Ureter (tissue), 1 donor: ENCODE measurements at regions not wholly inside any gene's neighbourhood (a gene's known extent, or its start where the extent isn't known, plus 50 kb on each side); places are given as distances from the start of the nearest gene placed in this dataset.

Experiments used
- DNase-seq: peaks from one replicate; pipeline ENCODE4 v3.0.0-alpha.2; 2020; ENCODE audit warnings: low spot score
- donor health status: DM: yes; HTN: yes; CAD: no.

DNA sequence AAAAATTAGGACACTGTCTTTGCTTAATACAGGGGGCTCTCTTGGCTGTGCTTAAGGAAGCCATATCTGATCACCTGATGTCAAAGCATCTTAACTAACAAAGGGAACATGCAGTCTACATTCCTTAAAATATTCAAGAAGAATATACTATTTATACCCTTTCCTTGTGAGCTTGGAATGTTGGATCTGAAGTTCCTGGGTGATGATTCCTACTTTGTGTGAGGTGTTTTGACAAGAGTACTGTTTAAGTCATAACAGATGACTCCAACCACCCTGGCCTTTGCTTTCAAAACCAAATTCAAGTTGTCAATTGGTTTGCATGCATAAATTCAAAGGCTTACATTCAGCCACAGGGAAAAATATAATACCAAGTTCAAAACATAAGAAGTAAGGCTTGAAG lies 862.7 kb upstream of the SEMA6D start:
- DNase-seq = no peak

DNA sequence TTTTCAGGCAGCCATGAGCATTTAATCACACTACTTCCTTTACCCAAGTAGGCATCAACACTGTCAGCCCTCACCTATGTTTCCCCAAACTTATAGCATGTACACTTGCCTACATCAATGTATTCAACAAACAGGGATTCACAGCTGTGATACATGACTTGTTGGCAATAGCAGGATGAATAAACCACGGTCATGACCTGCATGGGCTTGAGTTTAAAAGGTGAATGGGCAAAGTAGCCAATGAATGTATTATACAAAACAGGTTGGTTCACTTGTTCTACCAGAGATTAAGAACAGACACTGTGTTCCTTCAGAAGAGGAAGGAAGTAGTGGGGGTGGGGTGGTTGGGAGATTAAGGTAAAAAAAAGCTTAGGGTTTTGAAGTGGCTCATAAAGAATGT lies 861.9 kb upstream of the SEMA6D start:
- DNase-seq = no peak

DNA sequence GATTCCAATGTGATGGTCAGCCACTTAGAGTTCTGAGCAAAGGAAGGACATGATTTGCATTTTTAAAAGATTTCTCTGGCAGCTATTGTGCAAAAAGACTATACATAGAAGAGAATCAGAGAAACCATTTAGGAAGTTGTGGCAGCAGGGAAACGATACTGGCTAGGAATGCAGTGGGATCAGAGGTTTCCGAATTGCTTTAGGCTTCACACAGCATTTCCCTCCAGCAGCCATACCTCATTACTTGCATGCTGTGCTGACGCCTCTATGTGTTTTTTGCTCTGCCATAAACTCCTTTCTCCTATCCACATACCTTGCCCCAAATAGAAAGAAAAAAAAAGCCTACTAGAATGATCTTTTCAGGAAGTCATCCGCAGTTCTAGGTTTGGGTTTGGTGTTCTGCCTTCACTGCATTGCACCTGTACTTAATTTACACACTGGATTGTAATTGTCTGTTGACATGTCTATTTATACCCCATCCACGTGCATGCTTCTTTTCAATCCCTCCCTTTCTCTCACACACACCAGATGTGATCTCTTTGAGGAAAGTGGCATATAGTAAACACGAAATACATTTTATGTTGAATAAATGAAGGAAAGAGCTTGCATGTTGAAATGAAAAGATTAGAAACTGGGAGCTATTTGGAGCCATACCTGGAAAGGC lies 860.3 kb upstream of the SEMA6D start:
- DNase-seq = no peak

DNA sequence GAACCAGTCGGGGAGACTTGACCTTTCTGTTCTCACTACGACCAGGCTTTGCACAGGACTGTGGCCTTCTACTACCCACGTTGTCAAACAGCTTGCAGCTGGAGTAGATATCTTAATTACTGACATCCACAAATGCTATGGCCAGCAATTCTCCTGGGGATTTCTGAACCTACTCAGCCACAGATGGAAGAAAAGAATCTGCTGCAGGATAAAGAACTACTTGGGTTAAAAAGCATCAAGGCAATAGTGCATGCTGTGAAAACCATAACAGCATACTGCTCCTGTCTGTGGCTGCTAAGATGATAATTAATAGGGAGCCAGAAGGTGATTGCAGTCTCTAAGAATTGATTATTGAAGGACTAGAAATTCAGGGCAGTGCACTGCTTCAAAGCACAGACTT lies 859.2 kb upstream of the SEMA6D start:
- no peak for DNase-seq

DNA sequence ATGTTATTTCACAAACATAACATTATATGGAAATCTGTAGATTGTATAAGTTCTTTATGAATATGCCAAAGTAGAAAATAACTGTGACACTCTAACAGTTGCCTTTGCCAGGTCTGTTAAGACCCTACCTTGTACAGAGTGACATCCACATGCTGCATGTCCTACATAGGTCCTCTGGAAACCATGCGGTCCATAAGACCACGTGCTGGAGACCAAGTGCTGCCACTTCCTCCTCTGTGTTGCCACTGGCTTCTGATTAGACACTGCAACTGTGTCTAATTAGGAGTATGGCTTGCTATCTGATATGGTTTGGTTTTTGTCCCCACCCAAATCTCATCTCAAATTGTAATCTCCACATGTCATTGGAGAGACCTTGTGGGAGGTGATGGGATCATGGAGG lies 855.5 kb upstream of the SEMA6D start:
- no peak for DNase-seq

DNA sequence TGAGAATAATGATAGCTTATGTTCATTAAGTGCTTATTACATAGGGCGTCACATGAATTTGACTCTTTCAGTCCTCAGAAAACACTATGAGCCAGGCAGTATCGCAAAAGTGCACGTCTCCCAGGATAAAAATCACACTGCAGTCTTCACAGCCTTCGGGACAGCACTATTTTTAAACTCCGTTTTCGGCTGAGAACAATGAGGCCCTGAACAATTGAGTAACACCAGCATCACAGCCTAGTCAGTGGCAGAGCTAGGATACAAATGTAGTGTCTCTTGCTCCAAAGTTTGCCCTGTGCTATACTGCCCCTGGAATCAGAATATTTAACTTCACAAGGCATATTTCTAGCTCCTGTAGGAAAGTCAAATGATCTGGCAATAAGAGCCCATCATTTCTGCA lies 852.1 kb upstream of the SEMA6D start:
- DNase-seq = no peak

DNA sequence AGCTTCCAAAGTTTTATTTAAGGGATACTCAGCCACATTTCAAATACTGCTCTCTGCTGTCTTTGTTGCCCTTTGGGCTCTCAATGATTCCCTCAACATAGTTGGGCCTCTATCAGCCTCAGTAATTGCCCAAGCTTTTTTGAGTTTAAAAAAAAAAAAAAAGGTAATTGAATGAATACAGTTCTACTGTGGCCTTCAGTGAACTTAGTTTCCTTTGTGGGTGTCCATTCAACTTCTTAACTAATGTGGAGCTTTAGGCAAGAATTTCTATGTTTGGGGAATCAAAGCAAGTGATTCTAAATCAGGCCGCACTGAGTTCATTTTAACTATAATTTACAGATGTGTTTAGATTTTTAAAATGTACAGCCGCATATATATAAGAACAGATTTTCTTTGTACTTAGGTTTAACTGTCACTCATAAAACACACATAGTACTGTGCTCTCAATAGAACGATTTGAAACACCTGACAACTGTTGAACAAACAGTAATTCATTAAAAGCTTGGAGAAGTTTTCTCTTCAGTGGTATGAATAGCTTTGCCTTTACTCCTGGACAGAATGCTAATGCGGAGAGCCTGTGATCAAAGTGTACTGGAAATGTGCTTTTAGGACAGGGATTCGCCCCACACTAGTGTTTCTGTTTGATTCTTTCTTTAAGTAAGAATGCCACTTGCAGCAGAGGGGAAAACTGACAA lies 844.9 kb upstream of the SEMA6D start:
- DNase-seq = no peak

DNA sequence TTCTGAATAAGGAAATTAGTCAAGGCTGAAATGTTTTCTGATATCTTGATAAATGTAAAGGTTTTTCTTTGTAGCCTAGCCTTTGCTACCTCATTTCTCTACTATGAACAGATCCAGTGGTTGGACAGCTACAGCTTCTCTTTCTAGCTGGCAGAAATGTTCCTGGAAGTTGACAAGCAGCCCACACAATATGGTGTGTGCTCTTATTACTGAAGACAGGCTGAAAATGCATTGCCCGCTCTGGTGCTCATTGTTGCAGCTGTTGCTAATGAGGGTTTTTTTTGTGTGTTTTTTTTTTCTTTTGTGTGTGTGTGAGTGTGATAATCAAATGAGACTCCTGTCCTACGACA lies 844.3 kb upstream of the SEMA6D start:
- DNase-seq = no peak

DNA sequence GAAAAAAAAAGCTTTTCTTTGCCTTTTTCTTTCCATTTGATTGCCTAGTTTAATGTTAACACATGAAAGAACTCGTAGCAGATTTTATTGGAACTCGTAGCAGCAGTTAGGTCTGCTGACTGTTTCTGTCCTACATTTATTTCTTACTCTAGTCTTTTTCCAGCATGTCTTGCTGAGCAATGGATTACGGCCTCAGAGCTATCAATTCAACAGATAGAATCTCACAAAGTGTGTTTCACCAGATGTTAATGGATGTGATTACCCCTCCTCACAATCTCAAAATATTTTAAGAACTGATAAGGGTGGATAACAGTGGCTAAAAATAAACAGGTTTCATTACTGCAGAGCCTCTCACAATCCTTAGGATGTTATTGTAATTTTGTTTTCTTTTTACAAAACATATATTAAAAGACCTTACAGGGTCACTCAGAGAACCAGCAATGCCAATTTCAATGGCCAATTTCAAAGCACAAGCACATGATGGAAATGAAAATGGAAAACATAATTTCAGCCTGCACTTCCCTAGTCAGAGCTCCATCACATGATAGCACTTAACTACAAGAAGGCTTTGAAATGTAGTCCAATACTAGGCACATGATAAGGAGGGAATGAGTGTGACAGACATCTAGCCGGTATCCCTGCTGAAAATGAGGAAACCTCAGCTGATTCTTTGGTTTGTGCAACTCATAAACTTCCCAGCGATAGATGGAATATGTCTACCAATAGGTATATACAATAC lies 838.1 kb upstream of the SEMA6D start:
- DNase-seq = no peak

DNA sequence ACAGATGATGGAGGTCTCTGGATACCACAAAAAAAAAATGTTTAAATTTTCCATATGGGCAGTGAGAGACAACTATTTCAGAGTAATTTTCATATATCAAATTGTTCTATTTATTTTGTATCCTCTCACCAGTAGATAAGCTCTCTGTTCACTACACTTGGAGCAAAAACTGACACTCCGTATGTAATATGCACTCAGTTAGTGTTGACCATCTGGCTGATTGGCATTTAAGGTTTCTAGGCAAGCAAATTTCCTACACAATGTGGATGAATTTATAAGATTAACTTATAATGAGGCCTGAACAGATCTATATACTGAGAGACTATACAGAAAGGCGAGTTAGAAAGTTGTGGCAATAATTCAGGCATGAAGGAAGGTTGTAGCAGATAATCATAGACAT lies 836.5 kb upstream of the SEMA6D start:
- no peak for DNase-seq

DNA sequence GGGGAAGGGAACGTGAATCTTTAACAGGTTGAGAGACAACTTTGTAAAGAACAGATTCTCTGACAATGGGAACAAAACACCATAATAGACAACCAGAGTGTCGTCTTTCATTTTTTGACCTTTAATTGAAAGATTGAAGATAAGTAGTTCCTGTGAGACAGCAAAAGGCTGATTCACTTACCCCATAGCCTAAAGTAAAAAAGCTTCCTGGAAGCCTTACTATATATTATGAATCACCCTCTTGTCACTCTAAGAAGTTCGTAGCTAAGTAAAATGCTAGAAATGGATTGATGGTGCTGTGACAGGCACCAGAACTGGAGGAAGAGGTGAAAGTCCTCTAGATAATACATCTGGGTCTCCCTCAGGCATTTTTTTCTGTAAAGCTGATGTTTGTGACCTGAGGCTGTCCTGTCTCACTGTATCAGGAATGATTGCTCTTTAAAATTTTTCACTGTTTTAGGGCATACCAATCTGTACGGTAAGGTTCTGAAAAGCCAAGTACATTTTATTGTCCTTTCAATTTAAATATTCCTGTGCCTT lies 824.6 kb upstream of the SEMA6D start:
- no peak for DNase-seq

DNA sequence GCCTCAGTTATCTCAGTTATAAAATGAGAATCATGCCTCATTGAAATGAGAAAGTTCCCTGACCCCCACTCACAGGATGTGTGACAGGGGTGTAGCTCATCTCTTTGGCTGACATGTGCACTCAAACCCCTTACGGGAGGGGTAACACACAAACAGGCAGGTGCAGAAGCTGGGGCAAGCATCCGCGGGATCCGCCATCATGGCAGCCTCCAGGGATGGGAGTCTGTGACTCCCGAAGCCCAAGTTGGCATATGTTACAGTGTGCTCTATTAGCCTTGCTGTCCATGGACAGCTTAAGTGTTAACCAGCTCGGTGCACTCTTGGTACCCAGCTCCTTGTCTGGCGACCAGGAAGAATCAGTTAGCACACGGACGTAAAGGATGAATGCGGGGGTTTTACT lies 822.7 kb upstream of the SEMA6D start:
- DNase-seq = no peak

DNA sequence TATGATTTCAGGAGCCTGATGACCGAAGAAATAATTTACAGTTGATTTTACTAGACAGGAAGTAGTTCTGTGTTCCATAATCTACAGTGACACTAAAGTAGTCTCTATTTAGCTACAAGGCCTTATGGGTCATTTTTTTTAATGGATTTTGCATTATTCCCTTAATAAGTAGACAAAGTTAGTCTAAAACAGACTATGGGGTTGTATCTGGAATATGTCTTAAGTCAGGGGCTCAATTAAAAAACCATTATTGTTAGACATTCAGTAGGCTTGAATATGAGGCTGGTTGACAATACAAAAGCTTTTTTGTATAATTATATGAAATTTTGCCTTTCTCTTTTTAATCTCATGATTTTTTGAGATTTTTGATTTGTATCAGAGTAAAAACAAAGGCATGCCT lies 820.0 kb upstream of the SEMA6D start:
- DNase-seq = no peak

DNA sequence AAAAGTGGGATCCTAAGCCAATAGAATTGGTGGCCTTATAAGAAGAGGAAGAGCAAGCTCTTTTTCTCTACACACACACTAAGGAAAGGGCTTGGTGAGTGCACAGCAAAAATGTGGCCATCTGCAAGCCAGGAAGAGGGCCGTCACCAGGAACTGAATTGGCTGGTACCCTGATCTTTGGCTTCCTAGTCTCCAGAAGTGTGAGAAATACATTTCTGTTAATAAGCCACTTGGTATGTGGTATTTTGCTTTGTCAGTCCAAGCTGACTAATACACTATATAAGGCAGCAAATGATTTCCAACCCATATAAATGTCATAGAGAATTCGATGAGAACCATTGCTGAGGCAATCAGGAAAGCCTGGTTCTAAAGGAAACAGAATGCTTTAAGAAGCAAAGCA lies 816.3 kb upstream of the SEMA6D start:
- DNase-seq = no peak

DNA sequence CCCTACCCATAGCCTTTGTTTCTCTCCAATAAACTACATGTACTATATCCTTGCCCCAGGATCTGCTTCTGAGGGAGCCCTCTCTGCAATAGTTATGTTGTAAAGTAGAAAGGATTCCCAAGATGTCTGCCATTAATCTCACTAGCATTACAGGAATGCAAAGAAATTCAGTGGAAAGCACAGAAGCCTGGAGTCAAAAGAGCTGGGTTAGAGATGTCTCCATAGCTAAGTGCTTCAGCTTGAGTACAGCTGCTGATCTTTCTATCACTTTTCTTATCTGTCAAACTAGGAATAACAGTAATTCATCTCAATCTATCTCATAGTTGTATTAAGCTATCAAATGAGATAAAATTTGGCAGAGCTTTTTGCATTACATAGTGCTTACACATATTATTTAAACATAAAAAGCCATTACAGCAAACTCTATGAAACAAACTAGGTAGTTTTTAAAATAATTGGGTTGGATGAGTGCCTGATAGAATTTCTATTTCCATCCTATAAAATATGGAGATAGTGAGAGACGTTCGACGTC lies 799.5 kb upstream of the SEMA6D start:
- DNase-seq = no peak

DNA sequence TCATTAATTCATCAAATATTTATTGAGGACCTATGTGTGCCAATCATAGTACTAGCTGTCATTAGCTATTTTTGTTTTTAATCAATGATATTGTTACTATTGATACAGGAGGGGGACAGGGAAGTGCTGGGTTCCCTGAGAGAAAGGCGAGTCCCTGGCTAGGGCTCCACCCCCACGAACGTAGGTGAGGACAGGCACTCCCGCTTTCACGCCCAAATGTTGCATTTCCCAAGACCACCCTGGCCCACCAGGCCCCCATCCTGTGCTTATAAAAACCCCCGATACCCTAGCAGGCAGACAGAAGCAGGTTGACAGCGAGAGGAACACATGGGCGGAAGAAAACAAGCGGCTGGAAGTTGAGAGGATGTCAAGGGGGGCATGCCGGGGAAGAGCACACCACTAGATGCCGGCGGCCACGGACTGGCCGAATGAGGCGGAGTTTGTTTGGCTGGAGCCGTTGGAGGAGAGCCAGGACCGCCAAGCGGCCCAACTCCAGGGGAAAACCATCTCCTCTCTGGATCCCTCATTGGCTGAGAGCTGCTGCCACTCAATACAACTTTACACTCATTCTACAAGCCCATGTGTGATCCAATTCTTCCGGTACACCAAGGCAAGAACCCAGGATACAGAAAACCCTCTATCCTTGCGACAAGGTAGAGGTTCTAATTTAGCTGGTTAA lies 798.7 kb upstream of the SEMA6D start:
- DNase-seq = no peak

DNA sequence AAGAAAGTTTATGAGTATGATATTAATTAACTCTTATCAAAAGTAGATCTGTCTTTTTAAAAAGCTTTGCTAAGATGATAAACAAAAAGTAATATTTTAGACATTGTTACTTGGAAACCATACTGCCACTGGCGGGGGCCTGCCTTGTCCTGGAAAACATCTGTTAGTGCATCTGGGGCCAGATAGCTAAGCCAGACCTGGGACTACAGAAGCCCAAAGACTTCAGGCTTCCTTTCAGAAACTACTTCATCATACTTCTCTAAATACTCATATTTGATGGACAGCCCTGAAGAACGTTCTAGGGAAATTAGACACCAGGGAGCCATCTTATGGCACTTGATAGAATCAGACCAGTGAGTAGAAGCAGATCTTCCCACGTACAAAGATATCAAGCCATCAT lies 795.4 kb upstream of the SEMA6D start:
- DNase-seq = no peak

DNA sequence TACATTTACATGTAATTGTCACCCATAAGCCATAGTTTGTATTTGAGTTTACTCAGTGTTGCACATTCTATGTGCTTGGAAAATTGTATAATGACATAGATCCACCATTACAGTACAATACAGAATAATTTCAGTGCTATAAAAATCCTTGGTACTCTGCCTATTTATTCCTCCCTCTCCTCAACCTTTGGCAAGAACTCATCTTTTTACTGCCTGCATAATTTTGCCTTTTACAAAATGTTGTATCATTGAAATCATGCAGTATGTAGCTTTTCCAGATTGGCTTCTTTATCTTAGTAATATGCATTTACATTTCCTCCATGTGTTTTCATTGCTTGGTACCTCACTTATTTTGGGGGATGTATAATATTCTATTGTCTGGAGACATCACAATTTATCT lies 786.9 kb upstream of the SEMA6D start:
- DNase-seq = no peak

DNA sequence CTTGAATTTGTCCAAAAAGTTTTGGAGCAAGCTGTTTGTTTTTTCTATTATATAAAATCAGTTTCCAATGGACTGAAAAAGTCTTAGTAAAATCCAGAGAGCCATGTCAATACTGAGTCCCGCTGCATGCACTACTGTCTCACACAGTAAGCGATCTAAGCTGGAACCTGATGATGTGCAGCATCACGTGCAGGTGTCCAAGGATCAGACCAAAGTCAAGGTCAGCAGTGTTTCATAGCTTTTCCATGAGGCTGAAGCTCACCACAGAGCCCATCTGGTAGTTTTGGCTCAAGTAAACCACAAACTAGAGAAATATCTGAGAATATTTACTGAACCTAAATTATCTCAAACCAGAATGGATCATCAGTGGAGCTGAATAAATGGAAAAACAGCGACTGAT lies 784.0 kb upstream of the SEMA6D start:
- no peak for DNase-seq

DNA sequence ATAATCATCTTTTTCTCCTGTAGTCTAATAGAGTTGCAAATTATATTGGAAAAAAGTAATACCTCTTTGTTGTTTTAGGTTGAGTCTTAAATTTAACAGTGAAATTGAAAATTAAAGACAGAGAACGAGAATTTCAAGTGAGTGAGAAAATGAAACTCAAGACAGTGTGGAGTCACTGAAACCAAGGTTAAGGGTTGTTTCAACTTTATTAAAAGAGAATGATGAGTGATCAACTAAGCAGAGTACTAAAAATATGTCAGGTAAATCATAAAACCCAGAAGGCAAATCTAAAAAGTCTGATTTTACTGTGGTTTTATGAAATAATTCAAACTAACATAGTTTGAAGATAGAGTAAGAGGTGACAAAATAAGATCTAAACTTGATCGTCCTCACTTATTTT lies 782.5 kb upstream of the SEMA6D start:
- DNase-seq = no peak

DNA sequence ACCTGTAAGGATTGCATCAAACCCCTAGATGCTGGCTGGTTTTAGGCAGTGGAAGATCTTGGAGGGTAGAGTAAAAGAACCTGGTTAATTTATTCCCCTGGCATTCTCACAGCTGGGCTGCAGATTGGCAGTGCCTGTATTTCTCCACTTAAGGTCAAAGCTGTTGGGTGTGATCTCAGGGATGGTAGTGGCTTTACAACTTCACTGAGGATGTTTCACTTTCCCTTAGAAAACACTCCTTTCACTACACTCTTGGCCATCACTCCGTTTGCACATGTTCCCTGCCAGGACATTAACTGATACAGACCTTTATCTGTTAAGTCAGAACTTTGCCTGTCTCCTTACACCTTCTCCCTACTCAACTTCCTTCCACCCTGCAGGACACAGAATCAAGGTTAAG lies 779.1 kb upstream of the SEMA6D start:
- no peak for DNase-seq

DNA sequence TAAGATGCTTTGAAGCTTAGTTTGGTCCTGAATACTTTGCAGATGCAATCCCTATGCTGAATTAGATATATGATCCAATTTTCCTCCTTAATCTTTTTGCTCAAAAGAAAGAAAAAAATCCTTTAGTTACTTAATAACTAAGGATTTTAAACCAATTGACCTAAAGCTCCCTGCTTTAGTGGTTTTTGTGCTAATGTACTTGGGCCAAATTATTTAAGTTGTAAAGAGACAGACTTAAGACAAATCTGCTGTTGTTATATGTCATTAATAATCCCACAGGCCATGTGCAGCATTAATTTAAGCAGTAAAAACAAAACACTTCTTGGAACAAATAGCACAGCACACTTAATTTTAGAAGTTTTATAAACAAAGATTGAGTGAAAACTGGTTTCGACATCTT lies 776.1 kb upstream of the SEMA6D start:
- no peak for DNase-seq
